ENCODE measurements at regions not wholly inside any gene's neighbourhood (a gene's known extent, or its start where the extent isn't known, plus 50 kb on each side); places are given as distances from the start of the nearest gene placed in this dataset.
"Not testable (repeated sequence)": the region's sequence is repeated elsewhere in the genome, so short reads cannot be mapped to it uniquely, and the experiment has no call there.

GRCh38 chr6:14301477-14301876 lies 183.9 kb downstream of the CD83 start:
- H3K4me3 ChIP-seq (ENCODE audit: low read depth, low read length): not testable (repeated sequence)

DNA sequence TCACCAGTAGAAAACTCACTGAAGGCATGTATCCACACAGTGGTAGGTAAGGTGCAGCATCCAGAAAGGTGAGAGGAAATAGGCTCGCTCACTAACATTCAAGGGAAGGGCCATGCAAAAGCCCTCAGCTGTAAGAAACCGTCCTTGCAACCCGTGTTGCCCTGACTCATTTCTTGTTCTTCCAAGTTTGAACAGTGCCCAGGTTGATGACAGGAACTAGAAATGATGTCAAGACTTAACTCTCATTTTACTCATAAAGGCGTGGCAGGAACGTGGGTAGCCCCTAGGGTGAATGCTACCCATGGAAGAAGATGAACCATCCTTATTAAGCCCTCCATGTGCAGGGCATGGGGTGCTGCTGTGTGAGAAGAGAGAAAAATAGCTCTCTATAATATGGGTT lies 187.6 kb downstream of the CD83 start:
- no peak for TF ChIP-seq CTCF (IDR thresholded peaks at IDR 0.05; ENCODE audit: insufficient read depth, low read length, poor library complexity, severe bottlenecking)
- no peak overlapping the region for H3K4me3 ChIP-seq (ENCODE audit: low read depth, low read length)
- DNase-seq (ENCODE audit: low read depth): no peak

More at GRCh38 chr6:14301477-14301876, 183.9 kb downstream of the CD83 start:
- DNase-seq (ENCODE audit: low read depth); H3K27me3 ChIP-seq (ENCODE audit: control insufficient read depth, insufficient read depth, low read length); H3K36me3 ChIP-seq (ENCODE audit: control insufficient read depth, insufficient read depth, low read length): not testable (repeated sequence)

GRCh38 chr6:14305624-14306023 lies 188.1 kb downstream of the CD83 start:
- Histone ChIP-seq H3K4me3 (ENCODE audit: low read depth, low read length) (no peak overlapping the region), H3K27me3 (ENCODE audit: control insufficient read depth, insufficient read depth, low read length) (no peaks in the 10 kb centered on the region), H3K36me3 (ENCODE audit: control insufficient read depth, insufficient read depth, low read length) (no peaks in the 10 kb centered on the region)
- no peak for DNase-seq (ENCODE audit: low read depth)
- no peak for TF ChIP-seq CTCF (IDR thresholded peaks at IDR 0.05; ENCODE audit: insufficient read depth, low read length, poor library complexity, severe bottlenecking)

More for the DNA sequence above, 187.6 kb downstream of the CD83 start:
- H3K27me3 ChIP-seq (ENCODE audit: control insufficient read depth, insufficient read depth, low read length): no peaks in the 10 kb centered on the region
- no peaks in the 10 kb centered on the region for H3K36me3 ChIP-seq (ENCODE audit: control insufficient read depth, insufficient read depth, low read length)

- DNase-seq (ENCODE audit: low read depth): no peak
- no peak for TF ChIP-seq CTCF (IDR thresholded peaks at IDR 0.05; ENCODE audit: insufficient read depth, low read length, poor library complexity, severe bottlenecking)
- no peaks in the 10 kb centered on the region for H3K27me3 ChIP-seq (ENCODE audit: control insufficient read depth, insufficient read depth, low read length)
- no peaks in the 10 kb centered on the region for H3K36me3 ChIP-seq (ENCODE audit: control insufficient read depth, insufficient read depth, low read length)
- no peak overlapping the region for H3K4me3 ChIP-seq (ENCODE audit: low read depth, low read length)
These were observed 188.8 kb downstream of the CD83 start for GRCh38 chr6:14306151-14306906.

- no peaks in the 10 kb centered on the region for H3K36me3 ChIP-seq (ENCODE audit: control insufficient read depth, insufficient read depth, low read length)
- no peak for TF ChIP-seq CTCF (IDR thresholded peaks at IDR 0.05; ENCODE audit: insufficient read depth, low read length, poor library complexity, severe bottlenecking)
- H3K4me3 ChIP-seq (ENCODE audit: low read depth, low read length): no peak overlapping the region
- no peak for DNase-seq (ENCODE audit: low read depth)
- H3K27me3 ChIP-seq (ENCODE audit: control insufficient read depth, insufficient read depth, low read length): no peaks in the 10 kb centered on the region
These were observed 191.9 kb downstream of the CD83 start for GRCh38 chr6:14309516-14309915.

GRCh38 chr6:14309951-14310445 lies 192.4 kb downstream of the CD83 start:
- DNase-seq (ENCODE audit: low read depth): no peak
- H3K27me3 ChIP-seq (ENCODE audit: control insufficient read depth, insufficient read depth, low read length): no peaks in the 10 kb centered on the region
- no peaks in the 10 kb centered on the region for H3K36me3 ChIP-seq (ENCODE audit: control insufficient read depth, insufficient read depth, low read length)
- no peak overlapping the region for H3K4me3 ChIP-seq (ENCODE audit: low read depth, low read length)
- no peak for TF ChIP-seq CTCF (IDR thresholded peaks at IDR 0.05; ENCODE audit: insufficient read depth, low read length, poor library complexity, severe bottlenecking)
